PC-9 (cell line): ENCODE measurements at regions not wholly inside any gene's neighbourhood (a gene's known extent, or its start where the extent isn't known, plus 50 kb on each side); places are given as distances from the start of the nearest gene placed in this dataset.

Experiments used
- BruUV-seq: library from RNA; stranded (reverse); fragments of 400-500 nt; replicated peaks from 2 replicates; lab custom pipeline; 2021; lab: Mats Ljungman, UMichigan
- CTCF ChIA-PET: fragments of 300-600 bp; sonication (Branson Sonifier 250); formaldehyde crosslinking; loops from one replicate; lab custom pipeline; 2022; ENCODE audit warnings: antibody characterized with exemption; lab: Charles Lee
- POLR2A ChIA-PET: fragments of 300-600 bp; sonication (Branson Sonifier 250); formaldehyde crosslinking; loops from one replicate; lab custom pipeline; 2022; ENCODE audit warnings: antibody characterized with exemption; ENCODE audit not compliant: unreplicated experiment; lab: Charles Lee
- DNase-seq, 2 experiments: peaks; one replicate each; pipeline versions ENCODE4 v3.0.0 to v3.0.0-alpha.2; 2015 to 2022; ENCODE audit warnings: mixed read lengths in 1 of 2
- H2AFZ ChIP-seq: fragments of 200-600 bp; sonication (generic); 2 replicates; pipeline ENCODE4 v1.8.1; 2017; ENCODE audit warnings: antibody characterized with exemption
- H3F3A ChIP-seq: fragments of 200-600 bp; sonication (generic); 2 replicates; pipeline ENCODE4 v1.8.1; 2017; ENCODE audit warnings: antibody characterized with exemption, mild to moderate bottlenecking, low read depth; ENCODE audit not compliant: insufficient read depth
- H3K27ac ChIP-seq: fragments of 200-600 bp; sonication (generic); 2 replicates; pipeline ENCODE4 v1.6.1; 2016; ENCODE audit warnings: mixed run types
- H3K27me3 ChIP-seq: fragments of 200-600 bp; sonication (generic); 2 replicates; pipeline ENCODE4 v1.6.1; 2016; ENCODE audit warnings: low read depth, mixed run types; ENCODE audit not compliant: insufficient read depth
- H3K36me3 ChIP-seq: fragments of 200-600 bp; sonication (generic); 2 replicates; pipeline ENCODE4 v1.6.1; 2016; ENCODE audit warnings: low read depth, mixed run types
- H3K4me1 ChIP-seq: fragments of 200-600 bp; sonication (generic); replicated peaks from 2 replicates; pipeline ENCODE4 v1.6.1; 2016; ENCODE audit warnings: mixed run types; ENCODE audit not compliant: insufficient read depth
- H3K4me2 ChIP-seq: fragments of 200-600 bp; sonication (generic); 2 replicates; pipeline ENCODE4 v1.6.1; 2017; ENCODE audit warnings: mixed run types
- H3K4me3 ChIP-seq: fragments of 200-600 bp; sonication (generic); 2 replicates; pipeline ENCODE4 v1.6.1; 2016; ENCODE audit warnings: mixed run types
- H3K79me2 ChIP-seq: fragments of 200-600 bp; sonication (generic); 2 replicates; pipeline ENCODE4 v1.6.1; 2017; ENCODE audit warnings: low read depth, mixed run types
- H3K9me2 ChIP-seq: fragments of 200-600 bp; sonication (generic); 2 replicates; pipeline ENCODE4 v1.8.1; 2017; ENCODE audit warnings: mild to moderate bottlenecking; ENCODE audit not compliant: insufficient read depth
- H3K9me3 ChIP-seq: fragments of 200-600 bp; sonication (generic); 2 replicates; pipeline ENCODE4 v1.8.1; 2016; ENCODE audit warnings: low read depth; ENCODE audit not compliant: insufficient read depth
- H4K20me1 ChIP-seq: fragments of 200-600 bp; sonication (generic); 2 replicates; pipeline ENCODE4 v1.8.1; 2017; ENCODE audit not compliant: insufficient read depth
- CTCF ChIP-seq: fragments of 200-600 bp; sonication (generic); conservative IDR thresholded peaks from 2 replicates; pipeline ENCODE4 v1.6.1; 2017; ENCODE audit warnings: mixed run types, antibody characterized with exemption, mild to moderate bottlenecking, moderate library complexity
- EZH2 ChIP-seq: fragments of 200-600 bp; sonication (generic); IDR thresholded peaks from 2 replicates; pipeline ENCODE4 v1.8.0; 2017; ENCODE audit warnings: antibody characterized with exemption, low read depth
- intact Hi-C: fragments of 100-400 bp; cut with micrococcal nuclease; formaldehyde crosslinking; loops from one replicate; pipeline ENCODE4 v1.10.0; 2022; ENCODE audit not compliant: unreplicated experiment

- no TSS peak for BruUV-seq
- no peak overlapping the region for H2AFZ ChIP-seq
- intact Hi-C loops, result no loop called here
- CTCF ChIA-PET, result interaction anchor here (0.6 kb wide), 1 partner anchor 599 kb away, joined by 5 read pairs; no protein-coding TSS in a partner anchor
- no peak overlapping the region for H3K4me2 ChIP-seq
- no peaks in the 10 kb centered on the region for H3K9me3 ChIP-seq
- no peak overlapping the region for H3K4me3 ChIP-seq
- POLR2A ChIA-PET, result no interaction called here
- no peak overlapping the region for H3K27ac ChIP-seq
- H3K36me3 ChIP-seq, result no peaks in the 10 kb centered on the region
- no peaks in the 10 kb centered on the region for H3K79me2 ChIP-seq
- H3K4me1 ChIP-seq, result peaks cover 11% of the 10 kb centered on the region
- 0 out of 2 replicates have a peak, but pooled peaks cover 6% of the 10 kb centered on the region for H3F3A ChIP-seq
- no peaks in the 10 kb centered on the region for H3K9me2 ChIP-seq
- TF ChIP-seq EZH2, result no peak
- no peak for TF ChIP-seq CTCF
- no peaks in the 10 kb centered on the region for H4K20me1 ChIP-seq
- no peak for DNase-seq
- no peaks in the 10 kb centered on the region for H3K27me3 ChIP-seq
These were observed 419.3 kb downstream of the ACTL7B start for GRCh38 chr9:108436448-108436847.

DNA sequence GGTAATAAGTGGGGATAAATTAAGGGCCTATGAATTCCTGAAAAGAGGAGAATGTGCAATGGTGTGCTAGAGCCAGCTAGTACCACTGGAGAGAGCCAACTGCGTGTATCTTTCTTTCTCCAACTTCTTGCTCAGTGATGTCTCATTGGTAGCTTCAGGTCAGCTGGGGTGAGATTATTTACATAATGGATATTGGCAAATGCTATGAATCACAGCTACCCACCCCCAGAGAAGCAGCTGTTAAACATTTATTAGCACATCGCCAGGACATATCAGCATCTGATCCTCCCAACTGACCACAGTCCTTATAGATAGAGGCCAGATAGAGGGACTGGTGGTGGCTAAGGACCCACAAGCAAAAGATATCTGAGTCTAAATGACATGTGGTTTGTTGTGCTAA is 421.3 kb downstream of the ACTL7B start:
- H3K9me2 ChIP-seq, result no peaks in the 10 kb centered on the region
- H3K36me3 ChIP-seq, result no peaks in the 10 kb centered on the region
- POLR2A ChIA-PET, result interaction anchor here (0.7 kb wide), 1 partner anchor 624 kb away, joined by 5 read pairs; no protein-coding TSS in a partner anchor
- TF ChIP-seq EZH2 (no peak), CTCF (no peak)
- no peaks in the 10 kb centered on the region for H4K20me1 ChIP-seq
- H3K4me3 ChIP-seq, result no peak overlapping the region
- CTCF ChIA-PET, result no interaction called here
- H3K4me2 ChIP-seq, result no peak overlapping the region
- H3K9me3 ChIP-seq, result no peaks in the 10 kb centered on the region; the same call in 1 of the 2 replicates
- H3K4me1 ChIP-seq, result peaks cover 3% of the 10 kb centered on the region
- H3K79me2 ChIP-seq, result no peaks in the 10 kb centered on the region
- no peak overlapping the region for H2AFZ ChIP-seq
- no TSS peak for BruUV-seq
- no peaks in the 10 kb centered on the region for H3K27me3 ChIP-seq
- no peak overlapping the region for H3K27ac ChIP-seq
- H3F3A ChIP-seq, result 0 out of 2 replicates have a peak, but pooled peaks cover 5% of the 10 kb centered on the region
- DNase-seq, result no peak
- intact Hi-C loops, result no loop called here

- H4K20me1 ChIP-seq, result no peaks in the 10 kb centered on the region
- no peaks in the 10 kb centered on the region; the same call in 1 of the 2 replicates for H3K9me3 ChIP-seq
- BruUV-seq, result no TSS peak
- no peak for DNase-seq
- no peaks in the 10 kb centered on the region for H3K36me3 ChIP-seq
- no peaks in the 10 kb centered on the region for H3K79me2 ChIP-seq
- H3F3A ChIP-seq, result 0 out of 2 replicates have a peak, but pooled peaks cover under 1% of the 10 kb centered on the region
- H3K27me3 ChIP-seq, result no peaks in the 10 kb centered on the region
- TF ChIP-seq EZH2, result no peak
- TF ChIP-seq CTCF, result no peak; the same call in 1 of the 2 replicates
- no peak overlapping the region for H2AFZ ChIP-seq
- H3K4me3 ChIP-seq, result no peak overlapping the region
- ChIA-PET POLR2A (interaction anchor here (0.7 kb wide), 1 partner anchor 623 kb away, joined by 5 read pairs; no protein-coding TSS in a partner anchor), CTCF (interaction anchor here (0.5 kb wide), 1 partner anchor 434 kb away, joined by 9 read pairs; no protein-coding TSS in a partner anchor)
- no peak overlapping the region for H3K4me2 ChIP-seq
- no peak overlapping the region for H3K27ac ChIP-seq
- intact Hi-C loops, result no loop called here
- H3K9me2 ChIP-seq, result no peaks in the 10 kb centered on the region
- no peaks in the 10 kb centered on the region for H3K4me1 ChIP-seq
These were observed 421.8 kb downstream of the ACTL7B start for GRCh38 chr9:108434036-108434435.
